OCI-LY3 (cell line): ENCODE measurements at regions not wholly inside any gene's neighbourhood (a gene's known extent, or its start where the extent isn't known, plus 50 kb on each side); places are given as distances from the start of the nearest gene placed in this dataset.

Source experiments
- H2AFZ ChIP-seq: fragments of 200-600, 300-600 bp; shearing (Covaris generic); 2 replicates; pipeline ENCODE4 v1.6.0; 2014; ENCODE audit warnings: antibody characterized with exemption, low read depth, low read length
- H3K27ac ChIP-seq: fragments of 200-600, 300-600 bp; sonication (generic); 2 replicates; pipeline ENCODE4 v1.5.1; 2014; ENCODE audit warnings: mild to moderate bottlenecking, low read length, moderate library complexity, mixed read lengths
- H3K27me3 ChIP-seq: fragments of 200-600, 300-600 bp; sonication (generic); 2 replicates; pipeline ENCODE4 v1.6.1; 2014; ENCODE audit warnings: low read depth, low read length, mixed read lengths
- H3K36me3 ChIP-seq: fragments of 200-600, 300-600 bp; sonication (generic); replicated peaks from 2 replicates; pipeline ENCODE3; 2014; ENCODE audit warnings: low read depth, low read length, mixed read lengths
- H3K4me1 ChIP-seq: fragments of 300-600, 200-600 bp; sonication (generic); 2 replicates; pipeline ENCODE4 v1.6.1; 2014; ENCODE audit warnings: low read length, mixed read lengths
- H3K4me2 ChIP-seq: fragments of 200-600, 300-600 bp; sonication (generic); 2 replicates; pipeline ENCODE4 v1.6.1; 2014; ENCODE audit warnings: low read length, mixed read lengths
- H3K4me3 ChIP-seq: fragments of 300-600, 200-600 bp; sonication (generic); 2 replicates; pipeline ENCODE4 v1.5.1; 2014; ENCODE audit warnings: antibody characterized with exemption, mild to moderate bottlenecking, low read length, moderate library complexity
- H3K79me2 ChIP-seq: fragments of 300-600, 200-600 bp; shearing (Covaris generic); 2 replicates; pipeline ENCODE4 v1.6.1; 2014; ENCODE audit warnings: mild to moderate bottlenecking, low read length, mixed read lengths
- H3K9ac ChIP-seq: fragments of 300-600, 200-600 bp; shearing (Covaris generic); 2 replicates; pipeline ENCODE4 v1.6.0; 2014; ENCODE audit warnings: mild to moderate bottlenecking, low read length, moderate library complexity
- H3K9me3 ChIP-seq: fragments of 200-600, 300-600 bp; shearing (Covaris generic); 2 replicates; pipeline ENCODE4 v1.6.1; 2014; ENCODE audit warnings: low read length, mixed read lengths; ENCODE audit not compliant: insufficient read depth
- H4K20me1 ChIP-seq: fragments of 200-600, 300-600 bp; sonication (generic); 2 replicates; pipeline ENCODE4 v1.6.1; 2016; ENCODE audit warnings: low read length, mixed read lengths; ENCODE audit not compliant: insufficient read depth
- EZH2phosphoT487 ChIP-seq: fragments of 200-600 bp; shearing (Covaris generic); IDR thresholded peaks from 2 replicates; pipeline ENCODE4 v1.6.1; 2018; ENCODE audit warnings: antibody characterized with exemption, mixed run types, low read depth
- TF ChIP-seq, protein P1 (sequence below): fragments of 200-600, 300-600 bp; sonication (generic); IDR thresholded peaks from 2 replicates; pipeline ENCODE4 v1.5.1; 2014; ENCODE audit warnings: antibody characterized with exemption, low read length, low read depth

DNA sequence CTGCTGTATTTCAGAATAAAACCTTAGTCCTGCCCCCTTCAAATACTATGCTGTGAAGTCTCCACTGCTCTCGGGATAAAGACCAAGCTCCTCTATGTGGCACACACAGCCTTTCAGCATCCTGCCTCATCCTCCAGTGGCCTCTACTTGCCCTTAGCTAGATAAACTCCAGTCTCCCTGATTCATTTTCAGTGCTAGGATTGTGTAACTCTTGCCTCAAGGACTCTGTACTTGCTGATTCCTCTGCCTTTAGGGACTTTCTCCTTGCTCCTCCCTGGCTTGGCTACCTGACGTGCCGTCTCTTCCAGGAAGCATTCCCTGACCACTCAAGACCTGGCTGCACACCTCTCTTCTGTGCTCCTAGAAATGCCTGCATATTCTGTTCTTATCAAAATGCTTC is 416.7 kb downstream of the MTX2 start:
- no peaks in the 10 kb centered on the region for H3K79me2 ChIP-seq
- no peak overlapping the region for H3K4me2 ChIP-seq
- H3K4me3 ChIP-seq: no peak overlapping the region
- H3K36me3 ChIP-seq: no peaks in the 10 kb centered on the region
- H3K9me3 ChIP-seq: no peaks in the 10 kb centered on the region
- TF ChIP-seq, protein P1, sequence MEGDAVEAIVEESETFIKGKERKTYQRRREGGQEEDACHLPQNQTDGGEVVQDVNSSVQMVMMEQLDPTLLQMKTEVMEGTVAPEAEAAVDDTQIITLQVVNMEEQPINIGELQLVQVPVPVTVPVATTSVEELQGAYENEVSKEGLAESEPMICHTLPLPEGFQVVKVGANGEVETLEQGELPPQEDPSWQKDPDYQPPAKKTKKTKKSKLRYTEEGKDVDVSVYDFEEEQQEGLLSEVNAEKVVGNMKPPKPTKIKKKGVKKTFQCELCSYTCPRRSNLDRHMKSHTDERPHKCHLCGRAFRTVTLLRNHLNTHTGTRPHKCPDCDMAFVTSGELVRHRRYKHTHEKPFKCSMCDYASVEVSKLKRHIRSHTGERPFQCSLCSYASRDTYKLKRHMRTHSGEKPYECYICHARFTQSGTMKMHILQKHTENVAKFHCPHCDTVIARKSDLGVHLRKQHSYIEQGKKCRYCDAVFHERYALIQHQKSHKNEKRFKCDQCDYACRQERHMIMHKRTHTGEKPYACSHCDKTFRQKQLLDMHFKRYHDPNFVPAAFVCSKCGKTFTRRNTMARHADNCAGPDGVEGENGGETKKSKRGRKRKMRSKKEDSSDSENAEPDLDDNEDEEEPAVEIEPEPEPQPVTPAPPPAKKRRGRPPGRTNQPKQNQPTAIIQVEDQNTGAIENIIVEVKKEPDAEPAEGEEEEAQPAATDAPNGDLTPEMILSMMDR: no peak
- TF ChIP-seq EZH2phosphoT487: no peak
- H2AFZ ChIP-seq: no peak overlapping the region
- no peaks in the 10 kb centered on the region for H3K4me1 ChIP-seq
- no peak overlapping the region for H3K9ac ChIP-seq
- H3K27ac ChIP-seq: no peak overlapping the region
- H4K20me1 ChIP-seq: no peaks in the 10 kb centered on the region
- peaks cover 37% of the 10 kb centered on the region for H3K27me3 ChIP-seq

DNA sequence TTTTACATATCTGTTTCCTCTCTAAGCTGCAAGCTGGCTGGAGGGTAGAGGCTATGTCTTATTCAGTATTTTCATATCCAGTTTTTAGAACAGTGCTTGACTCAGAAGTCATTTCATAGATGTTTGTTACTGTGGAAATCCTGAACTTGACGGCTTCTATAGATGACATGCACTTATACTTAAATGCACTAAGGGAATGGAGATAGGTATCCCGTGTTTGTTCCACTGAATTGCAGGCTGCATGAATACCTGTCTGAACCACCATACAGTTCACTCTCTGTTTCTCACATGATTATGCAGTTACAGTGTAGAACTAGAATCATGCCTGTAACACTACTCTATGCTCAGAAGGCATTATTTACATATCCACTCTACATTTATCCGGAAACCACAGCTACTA is 417.1 kb downstream of the MTX2 start:
- TF ChIP-seq EZH2phosphoT487: no peak
- TF ChIP-seq, protein P1: no peak
- peaks cover 37% of the 10 kb centered on the region for H3K27me3 ChIP-seq
- no peaks in the 10 kb centered on the region for H3K79me2 ChIP-seq
- H3K36me3 ChIP-seq: no peaks in the 10 kb centered on the region
- H3K4me2 ChIP-seq: no peak overlapping the region
- no peaks in the 10 kb centered on the region for H4K20me1 ChIP-seq
- no peak overlapping the region for H2AFZ ChIP-seq
- no peaks in the 10 kb centered on the region for H3K4me1 ChIP-seq
- H3K9me3 ChIP-seq: no peaks in the 10 kb centered on the region
- no peak overlapping the region for H3K4me3 ChIP-seq
- no peak overlapping the region for H3K27ac ChIP-seq
- H3K9ac ChIP-seq: no peak overlapping the region

DNA sequence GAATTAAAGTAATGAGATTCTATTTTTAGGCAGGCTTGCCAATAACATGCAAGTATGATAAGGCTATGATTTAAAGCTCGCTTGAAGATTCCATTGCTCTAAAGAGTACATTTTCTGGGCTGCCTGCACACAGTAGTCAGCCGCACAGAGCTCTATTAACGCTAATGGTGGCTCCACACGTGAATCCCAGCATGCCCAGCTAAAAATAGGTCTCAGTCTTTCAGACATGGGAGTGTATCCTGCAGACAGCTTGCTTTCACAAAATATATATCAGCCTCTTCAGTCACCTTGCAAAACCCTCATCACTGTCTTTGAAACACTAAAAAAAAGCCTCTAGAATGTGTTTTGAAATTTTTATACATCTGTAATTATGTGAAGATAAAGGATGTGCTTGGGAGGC is 418.1 kb downstream of the MTX2 start:
- H3K79me2 ChIP-seq: no peaks in the 10 kb centered on the region
- no peak overlapping the region for H3K4me3 ChIP-seq
- H4K20me1 ChIP-seq: no peaks in the 10 kb centered on the region
- TF ChIP-seq, protein P1: no peak
- no peak for TF ChIP-seq EZH2phosphoT487
- peaks cover 34% of the 10 kb centered on the region for H3K27me3 ChIP-seq
- no peak overlapping the region for H3K27ac ChIP-seq
- no peaks in the 10 kb centered on the region for H3K4me1 ChIP-seq
- H3K9ac ChIP-seq: no peak overlapping the region
- no peaks in the 10 kb centered on the region for H3K9me3 ChIP-seq
- no peaks in the 10 kb centered on the region for H3K36me3 ChIP-seq
- H2AFZ ChIP-seq: no peak overlapping the region
- no peak overlapping the region for H3K4me2 ChIP-seq

DNA sequence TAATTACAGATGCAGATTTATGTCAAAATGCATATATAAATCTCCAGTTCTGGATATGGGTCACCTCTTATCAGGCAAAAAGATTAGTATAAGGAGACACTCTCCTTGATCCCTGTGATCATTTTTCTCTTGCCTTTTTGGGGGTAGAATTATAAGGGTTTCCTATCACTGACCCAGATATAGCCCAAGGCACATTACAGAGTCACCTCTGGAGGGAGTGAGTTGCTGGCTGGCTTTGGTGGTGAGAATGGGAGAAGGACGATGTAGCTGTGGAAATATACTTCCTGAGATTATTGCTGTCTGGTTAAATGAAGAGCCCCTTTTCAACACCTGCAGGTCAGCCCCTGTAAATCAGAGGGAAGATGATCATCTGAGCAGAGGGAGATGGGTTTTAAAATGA is 418.7 kb downstream of the MTX2 start:
- H4K20me1 ChIP-seq: no peaks in the 10 kb centered on the region
- H3K27ac ChIP-seq: no peak overlapping the region
- TF ChIP-seq, protein P1: no peak
- TF ChIP-seq EZH2phosphoT487: no peak
- H3K36me3 ChIP-seq: no peaks in the 10 kb centered on the region
- peaks cover 28% of the 10 kb centered on the region for H3K27me3 ChIP-seq
- H3K4me3 ChIP-seq: no peak overlapping the region
- no peak overlapping the region for H3K9ac ChIP-seq
- H3K79me2 ChIP-seq: no peaks in the 10 kb centered on the region
- H3K4me2 ChIP-seq: no peak overlapping the region
- no peaks in the 10 kb centered on the region for H3K9me3 ChIP-seq
- no peak overlapping the region for H2AFZ ChIP-seq
- no peaks in the 10 kb centered on the region for H3K4me1 ChIP-seq
